Endothelial cell of umbilical vein (primary cell): ENCODE measurements at regions not wholly inside any gene's neighbourhood (a gene's known extent, or its start where the extent isn't known, plus 50 kb on each side); places are given as distances from the start of the nearest gene placed in this dataset.

Experiments used
- CTCF ChIP-seq, 2 donors: IDR thresholded peaks; 1 replicate in 1 of 2; 2 replicates in 1 of 2; pipeline ENCODE4 v1.5.1; 2011; ENCODE audit warnings: low read length in 2 of 2, mild to moderate bottlenecking in 2 of 2, moderate library complexity in 2 of 2, control low read depth in 1 of 2, inconsistent platforms in 1 of 2, low read depth in 1 of 2; ENCODE audit not compliant: insufficient read depth in 1 of 2; ENCODE audit errors: extremely low read depth in 1 of 2
- TF ChIP-seq, protein P1 (sequence below): IDR thresholded peaks from 2 replicates; pipeline ENCODE4 v1.6.1; 2011; ENCODE audit not compliant: insufficient read depth, insufficient read length

DNA sequence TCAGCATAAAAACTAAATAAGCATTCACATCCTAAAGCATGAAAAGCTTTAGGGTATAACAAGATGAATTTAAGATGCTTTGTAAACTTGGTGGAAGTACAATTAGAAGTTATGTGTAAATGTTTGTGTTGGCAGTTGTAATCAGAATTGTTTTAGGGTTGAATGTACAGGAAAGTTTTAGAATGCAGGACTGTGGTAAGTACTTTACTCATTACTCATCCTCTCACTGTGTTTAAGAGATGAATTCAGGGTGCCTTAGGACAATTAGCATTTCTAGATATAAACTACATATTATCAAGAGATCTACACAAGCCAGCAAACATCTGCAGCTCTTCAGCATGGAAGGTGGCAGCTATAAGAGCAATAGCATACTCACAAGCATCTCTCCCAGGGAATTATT is 77.5 kb upstream of the ELOVL6 start:
- TF ChIP-seq, protein P1, sequence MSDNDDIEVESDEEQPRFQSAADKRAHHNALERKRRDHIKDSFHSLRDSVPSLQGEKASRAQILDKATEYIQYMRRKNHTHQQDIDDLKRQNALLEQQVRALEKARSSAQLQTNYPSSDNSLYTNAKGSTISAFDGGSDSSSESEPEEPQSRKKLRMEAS: no peak
- TF ChIP-seq CTCF (IDR thresholded peaks at IDR 0.05; ENCODE audit: extremely low read depth in 1 of 2, insufficient read depth in 1 of 2, low read depth in 1 of 2, low read length in 2 of 2): no peak
